ENCODE measurements at regions not wholly inside any gene's neighbourhood (a gene's known extent, or its start where the extent isn't known, plus 50 kb on each side); places are given as distances from the start of the nearest gene placed in this dataset.
"Not testable (repeated sequence)": the region's sequence is repeated elsewhere in the genome, so short reads cannot be mapped to it uniquely, and the experiment has no call there.

GRCh38 chr15:96582473-96582872, 252.0 kb downstream of the NR2F2 start:
- no peak for DNase-seq (ENCODE audit: low read depth)

GRCh38 chr15:96583671-96584070, 253.2 kb downstream of the NR2F2 start:
- no peak for DNase-seq (ENCODE audit: low read depth)

- no peak for DNase-seq (ENCODE audit: low read depth)
Observed at GRCh38 chr15:96585484-96586386, 255.2 kb downstream of the NR2F2 start.

GRCh38 chr15:96586901-96587300, 256.4 kb downstream of the NR2F2 start:
- DNase-seq (ENCODE audit: low read depth), result no peak

GRCh38 chr15:96589864-96590263, 259.4 kb downstream of the NR2F2 start:
- no peak for DNase-seq (ENCODE audit: low read depth)

GRCh38 chr15:96593735-96594134, 263.2 kb downstream of the NR2F2 start:
- peak; percentile 21 for DNase-seq (ENCODE audit: low read depth)

GRCh38 chr15:96595951-96596350, 265.5 kb downstream of the NR2F2 start:
- DNase-seq (ENCODE audit: low read depth), result no peak

- no peak for DNase-seq (ENCODE audit: low read depth)
Observed at GRCh38 chr15:96598514-96598913, 268.0 kb downstream of the NR2F2 start.

GRCh38 chr15:96599268-96599667, 268.8 kb downstream of the NR2F2 start:
- no peak for DNase-seq (ENCODE audit: low read depth)

- no peak for DNase-seq (ENCODE audit: low read depth)
Observed at GRCh38 chr15:96600350-96600749, 269.9 kb downstream of the NR2F2 start.

- DNase-seq (ENCODE audit: low read depth), result no peak
Observed at GRCh38 chr15:96606617-96607016, 276.1 kb downstream of the NR2F2 start.

- DNase-seq (ENCODE audit: low read depth), result no peak
Observed at GRCh38 chr15:96610757-96611156, 280.3 kb downstream of the NR2F2 start.

GRCh38 chr15:96612917-96613316, 282.4 kb downstream of the NR2F2 start:
- DNase-seq (ENCODE audit: low read depth), result no peak

GRCh38 chr15:96619174-96619573, 288.7 kb downstream of the NR2F2 start:
- peak; percentile 14 for DNase-seq (ENCODE audit: low read depth)

GRCh38 chr15:96622714-96623113, 292.2 kb downstream of the NR2F2 start:
- DNase-seq (ENCODE audit: low read depth), result no peak

- peak; percentile 39 for DNase-seq (ENCODE audit: low read depth)
Observed at GRCh38 chr15:96625256-96625655, 294.8 kb downstream of the NR2F2 start.

- DNase-seq (ENCODE audit: low read depth), result peak; percentile 9
Observed at GRCh38 chr15:96627031-96627568, 296.6 kb downstream of the NR2F2 start.

GRCh38 chr15:96629511-96629910, 299.0 kb downstream of the NR2F2 start:
- peak; percentile 22 for DNase-seq (ENCODE audit: low read depth)

GRCh38 chr15:96638793-96639192, 308.3 kb downstream of the NR2F2 start:
- no peak for DNase-seq (ENCODE audit: low read depth)

- no peak for DNase-seq (ENCODE audit: low read depth)
Observed at GRCh38 chr15:96645796-96646195, 315.3 kb downstream of the NR2F2 start.

GRCh38 chr15:96648866-96649265, 318.4 kb downstream of the NR2F2 start:
- no peak for DNase-seq (ENCODE audit: low read depth)

GRCh38 chr15:96657096-96657495, 326.6 kb downstream of the NR2F2 start:
- DNase-seq (ENCODE audit: low read depth), result no peak

GRCh38 chr15:96666979-96667378, 336.5 kb downstream of the NR2F2 start:
- DNase-seq (ENCODE audit: low read depth), result not testable (repeated sequence)
